22Rv1 (cell line): ENCODE measurements at regions not wholly inside any gene's neighbourhood (a gene's known extent, or its start where the extent isn't known, plus 50 kb on each side); places are given as distances from the start of the nearest gene placed in this dataset.

Experiments used
- ZFX ChIP-seq: fragments of 450-650 bp; IDR thresholded peaks from 2 replicates; pipeline ENCODE4 v1.6.1; 2017; ENCODE audit warnings: antibody characterized with exemption, borderline replicate concordance
- TF ChIP-seq, protein P1 (sequence below): fragments of 450-650 bp; IDR thresholded peaks from 2 replicates; pipeline ENCODE4 v1.5.1; 2017; ENCODE audit warnings: mild to moderate bottlenecking

DNA sequence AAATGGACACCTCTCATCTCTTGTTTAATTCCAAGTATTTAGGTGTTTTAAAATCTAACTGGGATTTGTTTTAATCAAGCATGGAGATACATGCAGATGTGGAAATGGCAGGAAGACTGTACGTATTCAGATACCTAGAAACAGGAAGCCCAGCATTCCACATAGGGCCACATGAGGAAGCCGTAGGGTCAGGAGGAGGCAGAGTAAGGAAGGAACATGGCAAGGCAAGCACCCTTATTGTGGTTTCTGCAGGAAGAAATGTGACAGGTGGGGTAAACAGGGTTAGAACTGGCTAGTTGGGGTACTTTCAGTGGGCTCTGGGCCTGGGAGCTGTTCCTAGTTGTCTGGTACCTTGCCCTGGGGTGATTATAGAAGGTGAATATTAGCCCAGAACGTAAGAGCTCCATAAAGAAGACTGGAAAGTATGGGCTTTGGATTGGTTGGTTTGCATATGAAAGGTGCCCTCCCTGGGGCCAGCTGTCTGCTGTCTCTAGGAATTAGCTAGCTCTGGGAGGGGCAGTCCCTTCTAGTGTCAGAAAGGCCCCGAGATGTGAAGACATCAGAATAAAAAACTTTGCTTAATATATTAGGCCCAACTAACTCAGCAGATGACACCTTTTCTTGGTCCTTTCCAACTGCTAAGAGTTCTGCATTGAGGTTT, 107.7 kb upstream of the CADPS start:
- TF ChIP-seq, protein P1, sequence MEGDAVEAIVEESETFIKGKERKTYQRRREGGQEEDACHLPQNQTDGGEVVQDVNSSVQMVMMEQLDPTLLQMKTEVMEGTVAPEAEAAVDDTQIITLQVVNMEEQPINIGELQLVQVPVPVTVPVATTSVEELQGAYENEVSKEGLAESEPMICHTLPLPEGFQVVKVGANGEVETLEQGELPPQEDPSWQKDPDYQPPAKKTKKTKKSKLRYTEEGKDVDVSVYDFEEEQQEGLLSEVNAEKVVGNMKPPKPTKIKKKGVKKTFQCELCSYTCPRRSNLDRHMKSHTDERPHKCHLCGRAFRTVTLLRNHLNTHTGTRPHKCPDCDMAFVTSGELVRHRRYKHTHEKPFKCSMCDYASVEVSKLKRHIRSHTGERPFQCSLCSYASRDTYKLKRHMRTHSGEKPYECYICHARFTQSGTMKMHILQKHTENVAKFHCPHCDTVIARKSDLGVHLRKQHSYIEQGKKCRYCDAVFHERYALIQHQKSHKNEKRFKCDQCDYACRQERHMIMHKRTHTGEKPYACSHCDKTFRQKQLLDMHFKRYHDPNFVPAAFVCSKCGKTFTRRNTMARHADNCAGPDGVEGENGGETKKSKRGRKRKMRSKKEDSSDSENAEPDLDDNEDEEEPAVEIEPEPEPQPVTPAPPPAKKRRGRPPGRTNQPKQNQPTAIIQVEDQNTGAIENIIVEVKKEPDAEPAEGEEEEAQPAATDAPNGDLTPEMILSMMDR = no peak
- TF ChIP-seq ZFX = no peak
